HG03565 (cell line): ENCODE measurements at regions not wholly inside any gene's neighbourhood (a gene's known extent, or its start where the extent isn't known, plus 50 kb on each side); places are given as distances from the start of the nearest gene placed in this dataset.
"Not testable (repeated sequence)": the region's sequence is repeated elsewhere in the genome, so short reads cannot be mapped to it uniquely, and the experiment has no call there.

Experiments
- ATAC-seq: cut with Tn5 transposase; IDR thresholded peaks from one replicate; pipeline ENCODE4 v1.9.1; 2021; ENCODE audit warnings: mild to moderate bottlenecking, moderate library complexity; ENCODE audit not compliant: unreplicated experiment

GRCh38 chr3:98701071-98701675 lies 62.0 kb upstream of the ST3GAL6 start:
- no peak for ATAC-seq

- no peak for ATAC-seq
Measured at GRCh38 chr3:98702166-98702565, 61.0 kb upstream of the ST3GAL6 start.

- ATAC-seq, result no peak
Measured at GRCh38 chr3:98705212-98705611, 57.9 kb upstream of the ST3GAL6 start.

- no peak for ATAC-seq
Measured at GRCh38 chr3:98705694-98706093, 57.4 kb upstream of the ST3GAL6 start.

GRCh38 chr3:98708681-98709080 lies 54.5 kb upstream of the ST3GAL6 start:
- ATAC-seq, result not testable (repeated sequence)

GRCh38 chr3:98709441-98709840 lies 53.7 kb upstream of the ST3GAL6 start:
- ATAC-seq, result no peak

GRCh38 chr3:98710067-98710659 lies 53.0 kb upstream of the ST3GAL6 start:
- no peak for ATAC-seq

- ATAC-seq, result no peak
Measured at GRCh38 chr3:98711426-98711825, 51.7 kb upstream of the ST3GAL6 start.

GRCh38 chr3:98712726-98713125 lies 50.4 kb upstream of the ST3GAL6 start:
- ATAC-seq, result no peak

- ATAC-seq, result not testable (repeated sequence)
Measured at GRCh38 chr3:98713332-98713731, 49.8 kb upstream of the ST3GAL6 start.
